ENCODE measurements at regions not wholly inside any gene's neighbourhood (a gene's known extent, or its start where the extent isn't known, plus 50 kb on each side); places are given as distances from the start of the nearest gene placed in this dataset.

DNA sequence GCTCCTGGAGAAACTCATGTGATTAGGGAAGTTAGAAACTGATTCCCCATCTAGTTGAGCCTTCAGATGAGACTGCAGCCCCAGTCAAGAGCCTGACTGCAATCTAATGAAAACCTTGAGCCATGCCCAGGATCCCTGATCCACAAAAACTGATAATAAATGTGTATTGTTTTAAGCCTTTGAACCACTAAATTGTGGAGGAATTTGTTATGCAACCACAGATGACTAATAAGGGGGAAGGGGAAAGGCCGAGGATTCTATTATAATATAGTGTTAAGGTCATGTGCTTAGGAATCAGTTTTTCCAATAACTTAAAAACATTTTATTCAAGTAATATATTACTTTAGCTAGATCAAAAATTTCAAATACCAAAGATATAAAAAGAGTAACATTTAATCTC lies 52.8 kb upstream of the USP25 start:
- TF ChIP-seq, protein P1, sequence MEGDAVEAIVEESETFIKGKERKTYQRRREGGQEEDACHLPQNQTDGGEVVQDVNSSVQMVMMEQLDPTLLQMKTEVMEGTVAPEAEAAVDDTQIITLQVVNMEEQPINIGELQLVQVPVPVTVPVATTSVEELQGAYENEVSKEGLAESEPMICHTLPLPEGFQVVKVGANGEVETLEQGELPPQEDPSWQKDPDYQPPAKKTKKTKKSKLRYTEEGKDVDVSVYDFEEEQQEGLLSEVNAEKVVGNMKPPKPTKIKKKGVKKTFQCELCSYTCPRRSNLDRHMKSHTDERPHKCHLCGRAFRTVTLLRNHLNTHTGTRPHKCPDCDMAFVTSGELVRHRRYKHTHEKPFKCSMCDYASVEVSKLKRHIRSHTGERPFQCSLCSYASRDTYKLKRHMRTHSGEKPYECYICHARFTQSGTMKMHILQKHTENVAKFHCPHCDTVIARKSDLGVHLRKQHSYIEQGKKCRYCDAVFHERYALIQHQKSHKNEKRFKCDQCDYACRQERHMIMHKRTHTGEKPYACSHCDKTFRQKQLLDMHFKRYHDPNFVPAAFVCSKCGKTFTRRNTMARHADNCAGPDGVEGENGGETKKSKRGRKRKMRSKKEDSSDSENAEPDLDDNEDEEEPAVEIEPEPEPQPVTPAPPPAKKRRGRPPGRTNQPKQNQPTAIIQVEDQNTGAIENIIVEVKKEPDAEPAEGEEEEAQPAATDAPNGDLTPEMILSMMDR (conservative IDR thresholded peaks at IDR 0.05): no peak
- no peak for TF ChIP-seq ZFX (IDR thresholded peaks at IDR 0.05)

Measured in C4-2B (cell line).